Neuronal stem cell (in vitro differentiated cells): ENCODE measurements at regions not wholly inside any gene's neighbourhood (a gene's known extent, or its start where the extent isn't known, plus 50 kb on each side); places are given as distances from the start of the nearest gene placed in this dataset.

ENCODE experiments used
- DNase-seq: peaks from one replicate; pipeline ENCODE4 v3.0.0-alpha.2; 2013; ENCODE audit warnings: low spot score
- H2AFZ ChIP-seq: one replicate; pipeline ENCODE4 v1.6.1; 2013; ENCODE audit warnings: mild to moderate bottlenecking, low read length, inconsistent platforms
- H2AK5ac ChIP-seq: 2 replicates; pipeline ENCODE4 v1.6.1; 2013; ENCODE audit warnings: low read depth, mild to moderate bottlenecking, inconsistent platforms, low read length, moderate library complexity, mixed read lengths
- H2BK120ac ChIP-seq: 2 replicates; pipeline ENCODE4 v1.6.1; 2013; ENCODE audit warnings: low read depth, mild to moderate bottlenecking, inconsistent platforms, low read length, moderate library complexity, mixed read lengths
- H2BK12ac ChIP-seq: one replicate; pipeline ENCODE4 v1.6.1; 2013; ENCODE audit warnings: low read length, inconsistent platforms
- H2BK15ac ChIP-seq: 2 replicates; pipeline ENCODE4 v1.6.1; 2013; ENCODE audit warnings: mild to moderate bottlenecking, low read length, inconsistent platforms, mixed read lengths
- H2BK5ac ChIP-seq: one replicate; pipeline ENCODE4 v1.6.1; 2013; ENCODE audit warnings: inconsistent platforms, mild to moderate bottlenecking, low read length, moderate library complexity
- H3K14ac ChIP-seq: one replicate; pipeline ENCODE4 v1.6.1; 2013; ENCODE audit warnings: low read length, inconsistent platforms
- H3K18ac ChIP-seq: 2 replicates; pipeline ENCODE4 v1.6.1; 2013; ENCODE audit warnings: low read length, inconsistent platforms
- H3K23ac ChIP-seq: 2 replicates; pipeline ENCODE4 v1.6.1; 2013; ENCODE audit warnings: low read depth, mild to moderate bottlenecking, mixed read lengths, low read length, inconsistent platforms; ENCODE audit not compliant: poor library complexity
- H3K27ac ChIP-seq: replicated peaks from 3 replicates; pipeline ENCODE4 v1.5.1; 2013; ENCODE audit warnings: low read length, inconsistent platforms
- H3K27me3 ChIP-seq, 3 experiments: 2 replicates each; pipeline ENCODE4 v1.6.1; 2013; ENCODE audit warnings: low read length in 3 of 3, mild to moderate bottlenecking in 2 of 3, inconsistent platforms in 1 of 3, low read depth in 1 of 3, mixed read lengths in 1 of 3, moderate library complexity in 1 of 3; ENCODE audit not compliant: control insufficient read depth in 3 of 3, insufficient read depth in 3 of 3
- H3K36me3 ChIP-seq, 2 donors: replicated peaks in 1 of 2; 2 replicates each; pipeline ENCODE4 v1.6.1; 2013; ENCODE audit warnings: low read length in 2 of 2; ENCODE audit not compliant: control insufficient read depth in 2 of 2, insufficient read depth in 2 of 2
- H3K4ac ChIP-seq: 2 replicates; pipeline ENCODE4 v1.6.1; 2013; ENCODE audit warnings: inconsistent platforms, mild to moderate bottlenecking, low read length, moderate library complexity
- H3K4me1 ChIP-seq, 2 donors: 1 replicate in 1 of 2; 2 replicates in 1 of 2; pipeline ENCODE4 v1.6.1; 2013; ENCODE audit warnings: low read length in 2 of 2, low read depth in 1 of 2; ENCODE audit not compliant: control insufficient read depth in 2 of 2, insufficient read depth in 1 of 2
- H3K4me2 ChIP-seq: one replicate; pipeline ENCODE4 v1.6.1; 2013; ENCODE audit warnings: mild to moderate bottlenecking, low read length, inconsistent platforms; ENCODE audit not compliant: insufficient read depth, poor library complexity, severe bottlenecking
- H3K4me3 ChIP-seq, 2 donors: 2 replicates each; pipeline ENCODE4 v1.5.1; 2013; ENCODE audit warnings: low read length in 2 of 2, mild to moderate bottlenecking in 2 of 2, inconsistent platforms in 1 of 2, moderate library complexity in 1 of 2
- H3K79me1 ChIP-seq: one replicate; pipeline ENCODE4 v1.6.1; 2013; ENCODE audit warnings: low read depth, mild to moderate bottlenecking, inconsistent platforms, low read length, moderate library complexity
- H3K9ac ChIP-seq: one replicate; pipeline ENCODE4 v1.6.1; 2013; ENCODE audit warnings: mild to moderate bottlenecking, low read depth, low read length, inconsistent platforms; ENCODE audit not compliant: poor library complexity
- H3K9me3 ChIP-seq, 2 donors: replicated peaks in 1 of 2; 2 replicates each; pipeline versions ENCODE3 to v1.6.1; 2013; ENCODE audit warnings: low read length in 2 of 2, mild to moderate bottlenecking in 2 of 2, inconsistent platforms in 1 of 2, low read depth in 1 of 2, mixed read lengths in 1 of 2, moderate library complexity in 1 of 2; ENCODE audit not compliant: control insufficient read depth in 2 of 2, insufficient read depth in 1 of 2
- H4K8ac ChIP-seq: one replicate; pipeline ENCODE4 v1.6.1; 2013; ENCODE audit warnings: low read depth, mild to moderate bottlenecking, inconsistent platforms, low read length, moderate library complexity
- H4K91ac ChIP-seq: one replicate; pipeline ENCODE4 v1.6.1; 2013; ENCODE audit warnings: low read length, low read depth, mild to moderate bottlenecking, inconsistent platforms; ENCODE audit not compliant: poor library complexity
- WGBS, 2 donors: extraction: QIAGEN DNeasy Blood & Tissue Kit; methylation state at CpG; one replicate each; pipeline ENCODE4 v1.1.7; 2013; ENCODE audit warnings: missing lambda C conversion rate in 2 of 2, mixed read lengths in 1 of 2; ENCODE audit not compliant: insufficient read length in 2 of 2, insufficient replicate concordance in 1 of 2; ENCODE audit errors: extremely low coverage in 2 of 2; 5-methylcytosine and 5-hydroxymethylcytosine counted together

- no peak overlapping the region for H3K23ac ChIP-seq
- no peak overlapping the region for H3K9ac ChIP-seq
- no peak overlapping the region for H2BK120ac ChIP-seq
- H4K91ac ChIP-seq: no peak overlapping the region
- no peak overlapping the region for H3K14ac ChIP-seq
- H2AFZ ChIP-seq: no peak overlapping the region
- H3K4me1 ChIP-seq: peaks cover 2% of the 10 kb centered on the region in 2 donors
- H3K9me3 ChIP-seq: peaks cover 0 to 7% of the 10 kb centered on the region in 2 donors
- no peak overlapping the region for H3K4ac ChIP-seq
- H2BK15ac ChIP-seq: no peak overlapping the region
- H3K27ac ChIP-seq: no peak overlapping the region
- H2BK12ac ChIP-seq: no peak overlapping the region
- H3K18ac ChIP-seq: no peak overlapping the region
- no peak overlapping the region for H2BK5ac ChIP-seq
- H3K27me3 ChIP-seq: no peaks in the 10 kb centered on the region
- no CpG with 5 or more reads among the region's 1 CpG for WGBS, 2 donors
- no peak overlapping the region for H4K8ac ChIP-seq
- H2AK5ac ChIP-seq: no peak overlapping the region
- H3K4me3 ChIP-seq: no peak overlapping the region
- no peak overlapping the region for H3K4me2 ChIP-seq
- no peaks in the 10 kb centered on the region for H3K36me3 ChIP-seq
- no peak for DNase-seq
- H3K79me1 ChIP-seq: no peaks in the 10 kb centered on the region
These were observed 224.5 kb upstream of the CDH6 start for GRCh38 chr5:30968971-30969370.

- Histone ChIP-seq H3K4me1 (peaks cover 2 to 6% of the 10 kb centered on the region in 2 donors), H3K9me3 (no peaks in the 10 kb centered on the region)
- WGBS, 2 donors: no CpG with 5 or more reads among the region's 1 CpG
These were observed 233.4 kb upstream of the CDH6 start for GRCh38 chr5:30960036-30960435.

GRCh38 chr5:30959238-30959637, 234.2 kb upstream of the CDH6 start:
- Histone ChIP-seq H3K27me3 (no peaks in the 10 kb centered on the region), H2AK5ac (no peak overlapping the region), H2AFZ (no peak overlapping the region), H3K27ac (no peak overlapping the region), H3K4me2 (no peak overlapping the region), H3K4me1 (peaks cover 2 to 6% of the 10 kb centered on the region in 2 donors), H3K9ac (no peak overlapping the region), H3K4ac (no peak overlapping the region), H3K18ac (peak overlapping the region; percentile 49), H3K14ac (no peak overlapping the region), H2BK15ac (no peak overlapping the region), H2BK5ac (no peak overlapping the region), H4K91ac (no peak overlapping the region), H3K79me1 (no peaks in the 10 kb centered on the region), H3K9me3 (no peaks in the 10 kb centered on the region), H3K36me3 (no peaks in the 10 kb centered on the region), H4K8ac (no peak overlapping the region), H2BK12ac (no peak overlapping the region), H3K23ac (no peak overlapping the region), H3K4me3 (no peak overlapping the region), H2BK120ac (no peak overlapping the region)
- DNase-seq: no peak
- WGBS, 2 donors: no CpG with 5 or more reads among the region's 3 CpGs

More at GRCh38 chr5:30960036-30960435, 233.4 kb upstream of the CDH6 start:
- Histone ChIP-seq H3K23ac (no peak overlapping the region), H3K27me3 (no peaks in the 10 kb centered on the region), H2BK12ac (no peak overlapping the region), H3K27ac (no peak overlapping the region), H3K4me3 (no peak overlapping the region), H4K91ac (no peak overlapping the region), H3K36me3 (no peaks in the 10 kb centered on the region), H2BK120ac (no peak overlapping the region), H2AFZ (no peak overlapping the region), H2BK5ac (no peak overlapping the region), H3K4ac (no peak overlapping the region), H4K8ac (no peak overlapping the region), H2AK5ac (no peak overlapping the region), H3K18ac (no peak overlapping the region), H3K9ac (no peak overlapping the region), H3K79me1 (no peaks in the 10 kb centered on the region), H2BK15ac (no peak overlapping the region), H3K14ac (no peak overlapping the region), H3K4me2 (no peak overlapping the region)
- no peak for DNase-seq

GRCh38 chr5:30957591-30957990, 235.9 kb upstream of the CDH6 start:
- no peak overlapping the region for H3K4me3 ChIP-seq
- no peak overlapping the region for H2BK15ac ChIP-seq
- H3K4me1 ChIP-seq: peaks cover 2 to 6% of the 10 kb centered on the region in 2 donors
- no peak overlapping the region for H2BK5ac ChIP-seq
- H3K9ac ChIP-seq: no peak overlapping the region
- no peak overlapping the region for H3K4ac ChIP-seq
- no peak overlapping the region for H4K8ac ChIP-seq
- H3K14ac ChIP-seq: no peak overlapping the region
- H3K23ac ChIP-seq: no peak overlapping the region
- no peaks in the 10 kb centered on the region for H3K36me3 ChIP-seq
- H2BK120ac ChIP-seq: no peak overlapping the region
- no peak overlapping the region for H2AK5ac ChIP-seq
- H3K79me1 ChIP-seq: no peaks in the 10 kb centered on the region
- no peak overlapping the region for H3K4me2 ChIP-seq
- no peak overlapping the region for H3K27ac ChIP-seq
- H3K27me3 ChIP-seq: no peaks in the 10 kb centered on the region
- no peak overlapping the region for H3K18ac ChIP-seq
- H2BK12ac ChIP-seq: no peak overlapping the region
- no peak overlapping the region for H2AFZ ChIP-seq
- no peak for DNase-seq
- H4K91ac ChIP-seq: no peak overlapping the region
- H3K9me3 ChIP-seq: no peaks in the 10 kb centered on the region
- WGBS, 2 donors: no CpG with 5 or more reads among the region's 2 CpGs
